ENCODE measurements at regions not wholly inside any gene's neighbourhood (a gene's known extent, or its start where the extent isn't known, plus 50 kb on each side); places are given as distances from the start of the nearest gene placed in this dataset.

DNA sequence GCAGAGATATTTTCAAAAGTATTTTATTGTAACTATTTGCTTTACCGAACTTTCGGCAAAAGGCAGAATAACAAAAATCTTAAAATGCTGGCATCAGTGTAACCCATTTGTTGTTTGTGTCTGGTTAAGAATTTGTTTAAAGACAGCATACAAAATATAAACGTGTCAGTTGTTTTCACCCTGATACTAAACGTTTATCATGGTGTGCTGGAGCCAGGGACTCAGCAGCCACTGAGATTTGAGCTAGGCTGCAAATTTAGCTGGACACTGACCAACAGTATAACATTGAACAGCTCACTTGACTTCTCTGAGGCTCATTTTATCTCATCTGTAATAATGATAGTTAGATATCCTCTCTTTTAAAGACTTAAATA lies 183.7 kb downstream of the TMTC3 start:
- no peak overlapping the region for H3K27ac ChIP-seq (ENCODE audit: low read depth in 1 of 2, low read length in 2 of 2)
- H3K36me3 ChIP-seq (ENCODE audit: control insufficient read depth in 4 of 4, insufficient read depth in 3 of 4, low read depth in 1 of 4, low read length in 3 of 4): no peaks in the 10 kb centered on the region
- 70% methylated on average over 4 of the region's 4 CpGs for WGBS
- H3K4me1 ChIP-seq (ENCODE audit: control insufficient read depth in 4 of 4, insufficient read depth in 4 of 4, low read length in 3 of 4): no peaks in the 10 kb centered on the region
- H3K27me3 ChIP-seq (ENCODE audit: control insufficient read depth in 4 of 4, insufficient read depth in 4 of 4, low read length in 3 of 4): peaks cover 0 to 3% (median 0%) of the 10 kb centered on the region in 4 donors
- H3K9me3 ChIP-seq (ENCODE audit: control insufficient read depth in 4 of 4, low read length in 3 of 4): no peaks in the 10 kb centered on the region
- no peak overlapping the region for H3K9ac ChIP-seq (ENCODE audit: low read depth in 1 of 2, low read length in 2 of 2)
- no peak for TF ChIP-seq RXRA (IDR thresholded peaks at IDR 0.05)
- TF ChIP-seq HNF4G (IDR thresholded peaks at IDR 0.05): no peak
- DNase-seq (ENCODE audit: low spot score): no peak
- no peak overlapping the region for H3K4me3 ChIP-seq (ENCODE audit: low read depth in 1 of 3, low read length in 3 of 3)

DNA sequence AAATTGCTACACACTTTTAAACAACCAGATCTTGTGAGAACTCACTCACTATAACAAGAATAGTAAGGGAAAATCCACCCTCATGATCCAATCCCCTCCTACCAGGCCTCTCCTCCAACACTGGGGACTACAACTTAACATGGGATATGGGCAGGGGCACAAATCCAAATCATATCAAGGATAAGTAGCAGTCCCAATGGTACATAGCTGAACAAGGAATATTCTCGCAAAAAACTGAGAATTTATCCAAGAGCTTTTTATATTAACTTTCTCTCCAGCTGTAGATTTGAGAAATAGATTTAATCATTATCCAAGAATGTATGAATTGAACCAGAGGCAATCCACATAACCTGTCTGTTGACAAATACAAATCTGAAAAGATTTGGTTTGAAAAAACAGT lies 185.2 kb downstream of the TMTC3 start:
- no peak overlapping the region for H3K4me3 ChIP-seq (ENCODE audit: low read depth in 1 of 3, low read length in 3 of 3)
- 92% methylated on average over 1 of the region's 1 CpG for WGBS
- no peak for DNase-seq (ENCODE audit: low spot score)

DNA sequence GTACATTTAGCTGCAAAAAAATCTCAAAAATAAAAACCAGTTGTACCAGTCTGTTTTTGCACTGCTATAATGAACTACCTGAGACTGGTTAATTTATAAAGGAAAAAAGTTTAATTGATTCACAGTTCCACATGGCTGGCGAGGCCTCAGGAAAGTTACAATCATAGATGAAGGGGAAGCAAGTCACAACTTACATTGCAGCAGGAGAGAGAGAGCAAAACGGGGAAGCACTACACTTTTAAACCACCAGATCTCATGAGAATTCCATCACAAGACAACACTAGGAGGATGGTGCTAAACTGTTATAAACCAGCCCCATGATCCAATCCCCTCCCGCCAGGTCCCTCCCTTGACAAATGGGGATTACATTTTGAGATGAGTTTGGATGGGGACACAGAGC lies 186.0 kb downstream of the TMTC3 start:
- TF ChIP-seq, protein P1, sequence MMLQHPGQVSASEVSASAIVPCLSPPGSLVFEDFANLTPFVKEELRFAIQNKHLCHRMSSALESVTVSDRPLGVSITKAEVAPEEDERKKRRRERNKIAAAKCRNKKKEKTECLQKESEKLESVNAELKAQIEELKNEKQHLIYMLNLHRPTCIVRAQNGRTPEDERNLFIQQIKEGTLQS (IDR thresholded peaks at IDR 0.05): no peak
- TF ChIP-seq, protein P2, sequence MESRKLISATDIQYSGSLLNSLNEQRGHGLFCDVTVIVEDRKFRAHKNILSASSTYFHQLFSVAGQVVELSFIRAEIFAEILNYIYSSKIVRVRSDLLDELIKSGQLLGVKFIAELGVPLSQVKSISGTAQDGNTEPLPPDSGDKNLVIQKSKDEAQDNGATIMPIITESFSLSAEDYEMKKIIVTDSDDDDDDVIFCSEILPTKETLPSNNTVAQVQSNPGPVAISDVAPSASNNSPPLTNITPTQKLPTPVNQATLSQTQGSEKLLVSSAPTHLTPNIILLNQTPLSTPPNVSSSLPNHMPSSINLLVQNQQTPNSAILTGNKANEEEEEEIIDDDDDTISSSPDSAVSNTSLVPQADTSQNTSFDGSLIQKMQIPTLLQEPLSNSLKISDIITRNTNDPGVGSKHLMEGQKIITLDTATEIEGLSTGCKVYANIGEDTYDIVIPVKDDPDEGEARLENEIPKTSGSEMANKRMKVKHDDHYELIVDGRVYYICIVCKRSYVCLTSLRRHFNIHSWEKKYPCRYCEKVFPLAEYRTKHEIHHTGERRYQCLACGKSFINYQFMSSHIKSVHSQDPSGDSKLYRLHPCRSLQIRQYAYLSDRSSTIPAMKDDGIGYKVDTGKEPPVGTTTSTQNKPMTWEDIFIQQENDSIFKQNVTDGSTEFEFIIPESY (IDR thresholded peaks at IDR 0.05): no peak
- TF ChIP-seq TAF1 (conservative IDR thresholded peaks at IDR 0.05) (no peak), RAD21 (IDR thresholded peaks at IDR 0.05) (no peak), YY1 (IDR thresholded peaks at IDR 0.05) (no peak), HNF4G (IDR thresholded peaks at IDR 0.05) (no peak), SP1 (IDR thresholded peaks at IDR 0.05) (no peak), FOXA2 (IDR thresholded peaks at IDR 0.05) (no peak), JUND (IDR thresholded peaks at IDR 0.05) (no peak), HNF4A (conservative IDR thresholded peaks at IDR 0.05) (no peak)
- TF ChIP-seq, protein P3, sequence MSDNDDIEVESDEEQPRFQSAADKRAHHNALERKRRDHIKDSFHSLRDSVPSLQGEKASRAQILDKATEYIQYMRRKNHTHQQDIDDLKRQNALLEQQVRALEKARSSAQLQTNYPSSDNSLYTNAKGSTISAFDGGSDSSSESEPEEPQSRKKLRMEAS (IDR thresholded peaks at IDR 0.05): no peak
- TF ChIP-seq, protein P4, sequence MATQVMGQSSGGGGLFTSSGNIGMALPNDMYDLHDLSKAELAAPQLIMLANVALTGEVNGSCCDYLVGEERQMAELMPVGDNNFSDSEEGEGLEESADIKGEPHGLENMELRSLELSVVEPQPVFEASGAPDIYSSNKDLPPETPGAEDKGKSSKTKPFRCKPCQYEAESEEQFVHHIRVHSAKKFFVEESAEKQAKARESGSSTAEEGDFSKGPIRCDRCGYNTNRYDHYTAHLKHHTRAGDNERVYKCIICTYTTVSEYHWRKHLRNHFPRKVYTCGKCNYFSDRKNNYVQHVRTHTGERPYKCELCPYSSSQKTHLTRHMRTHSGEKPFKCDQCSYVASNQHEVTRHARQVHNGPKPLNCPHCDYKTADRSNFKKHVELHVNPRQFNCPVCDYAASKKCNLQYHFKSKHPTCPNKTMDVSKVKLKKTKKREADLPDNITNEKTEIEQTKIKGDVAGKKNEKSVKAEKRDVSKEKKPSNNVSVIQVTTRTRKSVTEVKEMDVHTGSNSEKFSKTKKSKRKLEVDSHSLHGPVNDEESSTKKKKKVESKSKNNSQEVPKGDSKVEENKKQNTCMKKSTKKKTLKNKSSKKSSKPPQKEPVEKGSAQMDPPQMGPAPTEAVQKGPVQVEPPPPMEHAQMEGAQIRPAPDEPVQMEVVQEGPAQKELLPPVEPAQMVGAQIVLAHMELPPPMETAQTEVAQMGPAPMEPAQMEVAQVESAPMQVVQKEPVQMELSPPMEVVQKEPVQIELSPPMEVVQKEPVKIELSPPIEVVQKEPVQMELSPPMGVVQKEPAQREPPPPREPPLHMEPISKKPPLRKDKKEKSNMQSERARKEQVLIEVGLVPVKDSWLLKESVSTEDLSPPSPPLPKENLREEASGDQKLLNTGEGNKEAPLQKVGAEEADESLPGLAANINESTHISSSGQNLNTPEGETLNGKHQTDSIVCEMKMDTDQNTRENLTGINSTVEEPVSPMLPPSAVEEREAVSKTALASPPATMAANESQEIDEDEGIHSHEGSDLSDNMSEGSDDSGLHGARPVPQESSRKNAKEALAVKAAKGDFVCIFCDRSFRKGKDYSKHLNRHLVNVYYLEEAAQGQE (IDR thresholded peaks at IDR 0.05): no peak
- TF ChIP-seq, protein P5, sequence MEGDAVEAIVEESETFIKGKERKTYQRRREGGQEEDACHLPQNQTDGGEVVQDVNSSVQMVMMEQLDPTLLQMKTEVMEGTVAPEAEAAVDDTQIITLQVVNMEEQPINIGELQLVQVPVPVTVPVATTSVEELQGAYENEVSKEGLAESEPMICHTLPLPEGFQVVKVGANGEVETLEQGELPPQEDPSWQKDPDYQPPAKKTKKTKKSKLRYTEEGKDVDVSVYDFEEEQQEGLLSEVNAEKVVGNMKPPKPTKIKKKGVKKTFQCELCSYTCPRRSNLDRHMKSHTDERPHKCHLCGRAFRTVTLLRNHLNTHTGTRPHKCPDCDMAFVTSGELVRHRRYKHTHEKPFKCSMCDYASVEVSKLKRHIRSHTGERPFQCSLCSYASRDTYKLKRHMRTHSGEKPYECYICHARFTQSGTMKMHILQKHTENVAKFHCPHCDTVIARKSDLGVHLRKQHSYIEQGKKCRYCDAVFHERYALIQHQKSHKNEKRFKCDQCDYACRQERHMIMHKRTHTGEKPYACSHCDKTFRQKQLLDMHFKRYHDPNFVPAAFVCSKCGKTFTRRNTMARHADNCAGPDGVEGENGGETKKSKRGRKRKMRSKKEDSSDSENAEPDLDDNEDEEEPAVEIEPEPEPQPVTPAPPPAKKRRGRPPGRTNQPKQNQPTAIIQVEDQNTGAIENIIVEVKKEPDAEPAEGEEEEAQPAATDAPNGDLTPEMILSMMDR (IDR thresholded peaks at IDR 0.05; ENCODE audit: low read depth, low read length, missing input control): no peak
- no peaks in the 10 kb centered on the region for H3K4me1 ChIP-seq (ENCODE audit: control insufficient read depth in 4 of 4, insufficient read depth in 4 of 4, low read length in 3 of 4)
- H3K36me3 ChIP-seq (ENCODE audit: control insufficient read depth in 4 of 4, insufficient read depth in 3 of 4, low read depth in 1 of 4, low read length in 3 of 4): no peaks in the 10 kb centered on the region
- no peak overlapping the region for H3K9ac ChIP-seq (ENCODE audit: low read depth in 1 of 2, low read length in 2 of 2)
- H3K27ac ChIP-seq (ENCODE audit: low read depth in 1 of 2, low read length in 2 of 2): no peak overlapping the region
- DNase-seq (ENCODE audit: low spot score): no peak
- H3K27me3 ChIP-seq (ENCODE audit: control insufficient read depth in 4 of 4, insufficient read depth in 4 of 4, low read length in 3 of 4): peaks cover 0 to 3% (median 0%) of the 10 kb centered on the region in 4 donors
- no peak overlapping the region for H3K4me3 ChIP-seq (ENCODE audit: low read depth in 1 of 3, low read length in 3 of 3)
- no peaks in the 10 kb centered on the region for H3K9me3 ChIP-seq (ENCODE audit: control insufficient read depth in 4 of 4, low read length in 3 of 4)
- 81% methylated on average over 3 of the region's 3 CpGs for WGBS

More for the DNA sequence above, 185.2 kb downstream of the TMTC3 start:
- Histone ChIP-seq H3K4me1 (ENCODE audit: control insufficient read depth in 4 of 4, insufficient read depth in 4 of 4, low read length in 3 of 4) (no peaks in the 10 kb centered on the region), H3K9me3 (ENCODE audit: control insufficient read depth in 4 of 4, low read length in 3 of 4) (no peaks in the 10 kb centered on the region), H3K27me3 (ENCODE audit: control insufficient read depth in 4 of 4, insufficient read depth in 4 of 4, low read length in 3 of 4) (peaks cover 0 to 3% (median 0%) of the 10 kb centered on the region in 4 donors), H3K27ac (ENCODE audit: low read depth in 1 of 2, low read length in 2 of 2) (no peak overlapping the region), H3K36me3 (ENCODE audit: control insufficient read depth in 4 of 4, insufficient read depth in 3 of 4, low read depth in 1 of 4, low read length in 3 of 4) (no peaks in the 10 kb centered on the region), H3K9ac (ENCODE audit: low read depth in 1 of 2, low read length in 2 of 2) (no peak overlapping the region)
- TF ChIP-seq HNF4G (IDR thresholded peaks at IDR 0.05): no peak
- TF ChIP-seq, protein P2 (IDR thresholded peaks at IDR 0.05): no peak

Measured in liver (tissue), 8 donors.